ENCODE measurements at regions not wholly inside any gene's neighbourhood (a gene's known extent, or its start where the extent isn't known, plus 50 kb on each side); places are given as distances from the start of the nearest gene placed in this dataset.
A peak's percentile ranks its signal among the peaks of the same experiment; 100 is the strongest.
"Not testable (repeated sequence)": the region's sequence is repeated elsewhere in the genome, so short reads cannot be mapped to it uniquely, and the experiment has no call there.

GRCh38 chr6:27605401-27606342, 132.8 kb upstream of the ZNF184 start:
- H3K36me3 Mint-ChIP-seq (ENCODE audit: low read depth): peaks cover 3% of the 10 kb centered on the region
- H3K4me1 Mint-ChIP-seq: peaks cover 29% of the 10 kb centered on the region
- no peak for DNase-seq
- POLR2A ChIA-PET: interaction anchor here (0.5 kb wide), 1 partner anchor 150 kb away, joined by 3 read pairs; no protein-coding TSS in a partner anchor
- H3K9me3 Mint-ChIP-seq: peaks cover 4% of the 10 kb centered on the region
- H3K4me3 Mint-ChIP-seq: peak overlapping the region; percentile 47
- peaks cover 35% of the 10 kb centered on the region for H3K27me3 Mint-ChIP-seq
- H3K27ac Mint-ChIP-seq: peak overlapping the region; percentile 20
- CTCF ChIA-PET: interaction anchor here (0.6 to 0.7 kb wide), 2 partner anchors 259 to 973 kb away, joined by 3 read pairs; no protein-coding TSS in a partner anchor

- H3K4me3 Mint-ChIP-seq: peak overlapping the region; percentile 47
These were observed 132.1 kb upstream of the ZNF184 start for GRCh38 chr6:27604986-27605385.

GRCh38 chr6:27601668-27602254, 128.9 kb upstream of the ZNF184 start:
- Mint-ChIP-seq H3K36me3 (ENCODE audit: low read depth) (peaks cover 3% of the 10 kb centered on the region), H3K4me3 (peak overlapping the region; percentile 47), H3K27me3 (peaks cover 49% of the 10 kb centered on the region), H3K4me1 (peaks cover 27% of the 10 kb centered on the region), H3K9me3 (peaks cover 4% of the 10 kb centered on the region), H3K27ac (no peak overlapping the region)
- ChIA-PET CTCF (interaction anchor here (1.2 kb wide), 1 partner anchor 8 kb away, joined by 4 read pairs; no protein-coding TSS in a partner anchor), POLR2A (no interaction called here)
- no peak for DNase-seq

More at GRCh38 chr6:27604986-27605385, 132.1 kb upstream of the ZNF184 start:
- DNase-seq: no peak
- ChIA-PET POLR2A (no interaction called here), CTCF (no interaction called here)
- H3K9me3 Mint-ChIP-seq: peaks cover 4% of the 10 kb centered on the region
- peaks cover 29% of the 10 kb centered on the region for H3K4me1 Mint-ChIP-seq
- no peak overlapping the region for H3K27ac Mint-ChIP-seq
- peaks cover 35% of the 10 kb centered on the region for H3K27me3 Mint-ChIP-seq
- peaks cover 3% of the 10 kb centered on the region for H3K36me3 Mint-ChIP-seq (ENCODE audit: low read depth)

GRCh38 chr6:27599859-27600532, 127.1 kb upstream of the ZNF184 start:
- ChIA-PET CTCF (interaction anchor here (0.6 to 1.7 kb wide), 2 partner anchors 196 to 373 kb away, joined by 3 read pairs; no protein-coding TSS in a partner anchor), POLR2A (no interaction called here)
- Mint-ChIP-seq H3K4me3 (no peak overlapping the region), H3K27me3 (peaks cover 44% of the 10 kb centered on the region), H3K9me3 (peaks cover 4% of the 10 kb centered on the region), H3K4me1 (peaks cover 16% of the 10 kb centered on the region), H3K27ac (no peak overlapping the region), H3K36me3 (ENCODE audit: low read depth) (peaks cover 3% of the 10 kb centered on the region)
- DNase-seq: no peak

GRCh38 chr6:27597031-27597567, 124.2 kb upstream of the ZNF184 start:
- DNase-seq; H3K36me3 Mint-ChIP-seq (ENCODE audit: low read depth); POLR2A ChIA-PET; H3K9me3 Mint-ChIP-seq; H3K27ac Mint-ChIP-seq; CTCF ChIA-PET; H3K4me3 Mint-ChIP-seq: not testable (repeated sequence)
- Mint-ChIP-seq H3K4me1 (peaks cover 11% of the 10 kb centered on the region), H3K27me3 (peaks cover 30% of the 10 kb centered on the region)

- peaks cover 2% of the 10 kb centered on the region for H3K4me1 Mint-ChIP-seq
- ChIA-PET POLR2A (no interaction called here), CTCF (interaction anchor here (0.8 to 1.4 kb wide), 3 partner anchors 13 to 281 kb away, joined by 3 to 4 read pairs (median 3); no protein-coding TSS in a partner anchor)
- no peak for DNase-seq
- no peak overlapping the region for H3K4me3 Mint-ChIP-seq
- H3K27me3 Mint-ChIP-seq: peaks cover 32% of the 10 kb centered on the region
- no peaks in the 10 kb centered on the region for H3K9me3 Mint-ChIP-seq
- no peak overlapping the region for H3K27ac Mint-ChIP-seq
- no peaks in the 10 kb centered on the region for H3K36me3 Mint-ChIP-seq (ENCODE audit: low read depth)
These were observed 121.0 kb upstream of the ZNF184 start for GRCh38 chr6:27593861-27594260.

GRCh38 chr6:27593200-27593818, 120.4 kb upstream of the ZNF184 start:
- Mint-ChIP-seq H3K4me3 (no peak overlapping the region), H3K4me1 (peaks cover 2% of the 10 kb centered on the region), H3K27ac (no peak overlapping the region), H3K9me3 (no peaks in the 10 kb centered on the region), H3K27me3 (peaks cover 33% of the 10 kb centered on the region), H3K36me3 (ENCODE audit: low read depth) (no peaks in the 10 kb centered on the region)
- DNase-seq: no peak
- ChIA-PET POLR2A (no interaction called here), CTCF (interaction anchor here (0.8 to 1.4 kb wide), 3 partner anchors 12 to 280 kb away, joined by 3 to 4 read pairs (median 3); no protein-coding TSS in a partner anchor)

- H3K9me3 Mint-ChIP-seq: no peaks in the 10 kb centered on the region
- H3K4me3 Mint-ChIP-seq: no peak overlapping the region
- H3K27me3 Mint-ChIP-seq: peaks cover 36% of the 10 kb centered on the region
- ChIA-PET CTCF (interaction anchor here (1.2 kb wide), 1 partner anchor 280 kb away, joined by 3 read pairs; no protein-coding TSS in a partner anchor), POLR2A (interaction anchor here (1.0 kb wide), 1 partner anchor 215 kb away, joined by 4 read pairs; a partner anchor contains a TSS)
- DNase-seq: peak; percentile 24
- no peak overlapping the region for H3K27ac Mint-ChIP-seq
- H3K4me1 Mint-ChIP-seq: peaks cover 2% of the 10 kb centered on the region
- no peaks in the 10 kb centered on the region for H3K36me3 Mint-ChIP-seq (ENCODE audit: low read depth)
These were observed 119.7 kb upstream of the ZNF184 start for GRCh38 chr6:27592481-27593199.

- POLR2A ChIA-PET: interaction anchor here (1.0 kb wide), 1 partner anchor 216 kb away, joined by 4 read pairs; a partner anchor contains a TSS
- Mint-ChIP-seq H3K27me3 (peaks cover 34% of the 10 kb centered on the region), H3K4me1 (peaks cover 2% of the 10 kb centered on the region), H3K27ac (no peak overlapping the region), H3K9me3 (no peaks in the 10 kb centered on the region), H3K36me3 (ENCODE audit: low read depth) (no peaks in the 10 kb centered on the region), H3K4me3 (no peak overlapping the region)
- DNase-seq: peak; percentile 7
- CTCF ChIA-PET: interaction anchor here (0.7 kb wide), 1 partner anchor 18 kb away, joined by 3 read pairs; no protein-coding TSS in a partner anchor
These were observed 119.0 kb upstream of the ZNF184 start for GRCh38 chr6:27591699-27592480.

- H3K27me3 Mint-ChIP-seq: peaks cover 67% of the 10 kb centered on the region
- DNase-seq; POLR2A ChIA-PET; H3K4me1 Mint-ChIP-seq; H3K4me3 Mint-ChIP-seq; H3K9me3 Mint-ChIP-seq; CTCF ChIA-PET; H3K36me3 Mint-ChIP-seq (ENCODE audit: low read depth); H3K27ac Mint-ChIP-seq: not testable (repeated sequence)
These were observed 112.4 kb upstream of the ZNF184 start for GRCh38 chr6:27585316-27585715.

GRCh38 chr6:27584326-27584725, 111.4 kb upstream of the ZNF184 start:
- ChIA-PET CTCF (no interaction called here), POLR2A (no interaction called here)
- Mint-ChIP-seq H3K27ac (no peak overlapping the region), H3K36me3 (ENCODE audit: low read depth) (no peaks in the 10 kb centered on the region), H3K27me3 (peaks cover 67% of the 10 kb centered on the region), H3K4me3 (no peak overlapping the region), H3K9me3 (no peaks in the 10 kb centered on the region), H3K4me1 (peaks cover 3% of the 10 kb centered on the region)
- DNase-seq: no peak
